Stimulated activated CD4-positive, alpha-beta T cell treated with anti-CD3 and anti-CD28 coated beads, Interleukin-12 subunit alpha, Interleukin-12 subunit beta, amount 100 ng/mL, for 48 hours (primary cell): ENCODE measurements at regions not wholly inside any gene's neighbourhood (a gene's known extent, or its start where the extent isn't known, plus 50 kb on each side); places are given as distances from the start of the nearest gene placed in this dataset.
"Not testable (repeated sequence)": the region's sequence is repeated elsewhere in the genome, so short reads cannot be mapped to it uniquely, and the experiment has no call there.

Source experiments
- DNase-seq, 3 donors: peaks; one replicate each; pipeline ENCODE4 v3.0.0-alpha.2; 2020; ENCODE audit warnings: low read depth in 2 of 3, low spot score in 1 of 3

GRCh38 chr2:239806276-239806675 is 218.9 kb downstream of the NDUFA10 start:
- DNase-seq = no peak

- no peak for DNase-seq
These were observed 219.7 kb downstream of the NDUFA10 start for GRCh38 chr2:239805414-239805813.

- no peak for DNase-seq
These were observed 220.2 kb downstream of the NDUFA10 start for GRCh38 chr2:239805043-239805329.

- no peak for DNase-seq
These were observed 220.7 kb downstream of the NDUFA10 start for GRCh38 chr2:239804161-239805042.

GRCh38 chr2:239803766-239804115 is 221.4 kb downstream of the NDUFA10 start:
- DNase-seq = no peak

GRCh38 chr2:239803102-239803765 is 221.9 kb downstream of the NDUFA10 start:
- no peak for DNase-seq

GRCh38 chr2:239802185-239802649 is 222.9 kb downstream of the NDUFA10 start:
- DNase-seq = no peak

GRCh38 chr2:239801404-239802184 is 223.5 kb downstream of the NDUFA10 start:
- DNase-seq = no peak

GRCh38 chr2:239800785-239801386 is 224.3 kb downstream of the NDUFA10 start:
- DNase-seq = no peak

GRCh38 chr2:239797316-239797715 is 227.8 kb downstream of the NDUFA10 start:
- no peak for DNase-seq

GRCh38 chr2:239795761-239796160 is 229.4 kb downstream of the NDUFA10 start:
- DNase-seq = not testable (repeated sequence)

- no peak for DNase-seq
These were observed 231.3 kb downstream of the NDUFA10 start for GRCh38 chr2:239793836-239794235.

GRCh38 chr2:239793086-239793485 is 232.1 kb downstream of the NDUFA10 start:
- DNase-seq = no peak

GRCh38 chr2:239792405-239793084 is 232.6 kb downstream of the NDUFA10 start:
- DNase-seq = no peak

- no peak for DNase-seq
These were observed 233.4 kb downstream of the NDUFA10 start for GRCh38 chr2:239791526-239792404.

GRCh38 chr2:239790721-239791120 is 234.4 kb downstream of the NDUFA10 start:
- no peak for DNase-seq

- DNase-seq = no peak
These were observed 234.8 kb downstream of the NDUFA10 start for GRCh38 chr2:239790313-239790712.

- DNase-seq = no peak
These were observed 235.4 kb downstream of the NDUFA10 start for GRCh38 chr2:239789711-239790110.

- no peak for DNase-seq
These were observed 236.5 kb downstream of the NDUFA10 start for GRCh38 chr2:239788576-239789098.
